HG02763 (cell line): ENCODE measurements at regions not wholly inside any gene's neighbourhood (a gene's known extent, or its start where the extent isn't known, plus 50 kb on each side); places are given as distances from the start of the nearest gene placed in this dataset.
"Not testable (repeated sequence)": the region's sequence is repeated elsewhere in the genome, so short reads cannot be mapped to it uniquely, and the experiment has no call there.

ENCODE experiments used
- ATAC-seq: cut with Tn5 transposase; IDR thresholded peaks from one replicate; pipeline ENCODE4 v1.9.1; 2021; ENCODE audit warnings: mild to moderate bottlenecking, moderate library complexity; ENCODE audit not compliant: unreplicated experiment

GRCh38 chr4:130859991-130860390 lies 1764.0 kb downstream of the C4orf33 start:
- ATAC-seq, result no peak

DNA sequence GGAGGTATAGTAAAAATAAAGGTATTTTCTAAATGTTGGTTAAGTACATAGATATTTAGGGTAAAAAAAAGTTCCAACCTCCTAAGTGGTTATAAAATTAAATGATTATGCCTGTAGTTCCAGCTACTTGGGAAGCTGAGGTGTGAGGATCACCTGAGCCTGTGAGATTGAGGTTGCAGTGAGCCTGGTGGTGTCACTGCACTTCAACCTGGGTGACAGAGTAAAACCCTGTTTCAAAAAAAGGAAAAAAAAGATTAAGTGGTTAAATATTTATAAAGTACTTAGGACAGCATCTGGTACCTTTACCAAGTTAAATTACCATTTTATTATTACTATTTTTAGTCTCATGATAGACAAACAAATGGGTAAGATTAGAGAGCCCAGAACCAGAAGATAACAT lies 1801.0 kb downstream of the C4orf33 start:
- ATAC-seq, result no peak

DNA sequence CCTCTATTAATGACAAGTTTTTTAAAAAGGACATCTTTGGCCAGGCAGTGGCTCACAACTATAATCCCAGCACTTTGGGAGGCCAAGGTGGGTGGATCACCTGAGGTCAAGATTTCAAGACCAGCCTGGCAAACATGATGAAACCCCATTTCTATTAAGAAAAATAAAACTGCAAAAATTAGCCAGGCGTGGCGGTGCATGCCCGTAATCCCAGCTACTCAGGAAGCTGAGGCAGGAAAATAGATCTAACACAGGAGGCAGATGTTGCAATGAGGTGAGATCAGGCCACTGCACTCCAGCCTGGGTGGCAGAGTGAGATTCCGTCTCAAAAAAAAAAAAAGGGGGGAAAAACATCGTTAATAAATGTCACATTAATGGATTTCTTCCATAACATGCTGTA lies 1805.4 kb downstream of the C4orf33 start:
- ATAC-seq, result no peak

DNA sequence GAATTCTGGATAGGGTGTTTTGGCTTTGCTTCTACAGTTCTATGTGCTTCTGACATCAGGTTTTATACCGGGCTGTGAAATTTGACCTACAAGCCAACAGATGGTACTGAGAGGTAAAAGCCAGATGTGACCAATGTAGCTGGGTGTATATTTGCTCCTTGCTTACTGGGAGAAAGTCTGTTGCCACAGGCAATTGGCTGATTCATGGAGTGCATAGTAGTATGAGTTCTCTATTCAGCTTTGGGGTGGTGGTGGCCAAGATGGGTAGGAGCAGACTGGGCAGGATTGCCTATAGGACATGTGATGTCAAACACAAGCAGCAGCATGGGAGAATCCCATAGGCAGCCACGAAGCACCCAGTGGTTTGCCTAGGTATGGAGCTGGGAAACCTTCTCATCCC lies 1827.0 kb downstream of the C4orf33 start:
- no peak for ATAC-seq

DNA sequence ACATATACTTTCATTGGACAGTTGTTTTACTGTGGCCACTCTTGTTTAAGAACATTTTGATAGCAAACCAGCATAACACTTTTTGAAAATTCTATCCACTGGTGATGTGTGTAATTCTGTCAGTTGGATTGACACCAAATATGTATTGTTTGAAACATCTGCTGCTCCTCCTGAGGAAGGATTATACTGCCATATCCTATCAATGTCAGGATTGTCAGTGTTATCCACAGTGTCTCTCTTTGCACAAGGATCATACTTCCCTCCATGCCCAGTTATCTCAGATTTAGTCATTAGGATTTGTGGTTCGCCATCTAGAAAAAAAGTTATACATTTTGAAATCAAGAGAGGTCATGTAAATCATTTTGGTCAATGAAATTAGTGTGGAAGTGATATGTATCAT lies 1859.6 kb downstream of the C4orf33 start:
- ATAC-seq, result no peak

DNA sequence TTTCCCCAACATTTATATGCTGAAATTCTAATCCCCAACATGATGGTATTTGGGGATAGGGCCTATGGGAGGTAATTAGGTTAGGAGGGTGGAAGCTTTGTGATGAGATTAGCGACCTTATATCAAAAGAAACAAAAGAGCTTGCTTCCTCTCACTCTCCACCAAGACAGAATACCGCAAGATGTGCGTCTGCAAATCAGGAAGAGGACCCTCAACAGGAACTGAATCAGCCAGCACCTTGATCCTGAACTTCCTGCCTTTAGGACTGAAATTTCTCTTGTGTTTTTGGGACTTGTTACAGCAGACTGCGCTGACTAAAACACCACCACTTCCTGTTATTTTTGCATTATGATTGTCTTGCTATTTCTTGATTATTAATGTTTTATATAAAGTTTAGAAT lies 1889.4 kb downstream of the C4orf33 start:
- no peak for ATAC-seq

- ATAC-seq, result no peak
Measured at GRCh38 chr4:130995988-130996387, 1900.0 kb downstream of the C4orf33 start.

GRCh38 chr4:131001371-131001770 lies 1905.4 kb downstream of the C4orf33 start:
- ATAC-seq, result no peak

DNA sequence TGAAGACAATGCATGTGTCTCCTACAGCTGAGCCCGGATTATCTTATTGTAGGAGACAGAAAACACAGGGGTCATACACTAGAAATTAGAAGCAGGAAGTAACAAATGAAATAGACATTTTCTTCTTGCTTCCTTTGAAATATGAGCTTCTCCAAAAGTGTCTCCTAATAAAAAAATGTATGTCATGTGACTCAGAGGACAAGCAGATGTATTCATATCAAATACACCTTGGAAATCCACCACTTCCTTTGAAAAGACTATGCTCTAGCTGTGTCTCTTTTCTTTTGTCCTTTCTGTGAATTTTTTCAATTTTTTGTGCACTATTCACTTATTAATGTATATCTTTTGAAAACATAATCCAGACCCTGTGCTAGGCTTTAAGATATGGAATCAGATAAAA lies 1906.2 kb downstream of the C4orf33 start:
- no peak for ATAC-seq

DNA sequence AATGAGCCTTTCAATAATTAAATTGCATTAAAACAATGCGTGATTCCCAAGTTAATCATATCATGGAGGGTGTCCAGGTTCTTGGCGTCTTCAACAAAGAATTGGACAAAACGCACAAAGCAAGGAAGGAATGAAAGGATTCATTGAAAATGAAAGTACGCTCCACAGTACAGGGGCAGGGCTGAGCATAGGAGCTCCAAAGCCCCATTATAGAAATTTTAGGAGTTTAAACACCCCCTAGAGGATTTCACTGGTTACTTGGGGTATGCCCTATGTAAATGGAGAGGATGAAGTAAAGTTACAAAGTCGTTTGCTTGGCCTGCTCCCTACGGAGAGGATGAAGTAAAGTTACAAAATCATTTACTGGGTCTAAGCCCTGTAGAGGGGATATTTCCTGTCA lies 1910.4 kb downstream of the C4orf33 start:
- no peak for ATAC-seq

- ATAC-seq, result not testable (repeated sequence)
Measured at GRCh38 chr4:131011961-131012360, 1916.0 kb downstream of the C4orf33 start.

DNA sequence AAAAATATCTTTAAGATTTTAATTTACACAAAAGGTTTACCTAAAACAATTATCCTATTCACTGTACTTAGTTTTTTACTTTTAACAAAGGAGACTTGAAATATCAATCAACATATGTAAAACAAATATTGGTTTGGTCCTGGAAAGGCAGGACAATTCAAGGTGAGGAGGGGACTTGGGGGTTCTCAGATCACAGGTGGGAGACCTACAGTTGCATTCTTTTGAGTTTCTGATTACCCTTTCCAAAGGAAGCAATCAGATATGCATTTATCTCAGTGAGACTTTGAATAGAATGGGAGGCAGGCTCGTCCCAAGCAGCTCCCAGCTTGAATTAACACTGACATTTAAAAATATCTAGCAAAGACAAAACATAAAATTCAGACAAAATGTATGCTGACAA lies 1917.3 kb downstream of the C4orf33 start:
- no peak for ATAC-seq

DNA sequence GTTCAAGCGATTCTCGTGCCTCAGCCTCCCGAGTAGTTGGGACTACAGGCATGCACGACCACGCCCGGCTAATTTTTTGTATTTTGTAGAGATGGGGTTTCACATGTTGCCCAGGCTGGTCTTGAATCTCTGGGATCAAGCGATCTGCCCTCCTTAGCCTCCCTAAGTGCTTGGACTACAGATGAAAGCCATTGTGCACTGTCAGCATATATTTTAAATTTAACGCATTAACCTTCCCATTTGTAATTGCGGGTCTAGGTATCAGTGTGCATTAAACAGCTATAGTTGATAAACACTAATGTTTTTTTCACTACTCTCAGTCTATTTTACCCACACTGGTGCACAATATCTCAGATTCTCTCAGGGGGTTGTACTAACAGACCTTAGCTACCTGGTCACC lies 1930.8 kb downstream of the C4orf33 start:
- ATAC-seq, result no peak

DNA sequence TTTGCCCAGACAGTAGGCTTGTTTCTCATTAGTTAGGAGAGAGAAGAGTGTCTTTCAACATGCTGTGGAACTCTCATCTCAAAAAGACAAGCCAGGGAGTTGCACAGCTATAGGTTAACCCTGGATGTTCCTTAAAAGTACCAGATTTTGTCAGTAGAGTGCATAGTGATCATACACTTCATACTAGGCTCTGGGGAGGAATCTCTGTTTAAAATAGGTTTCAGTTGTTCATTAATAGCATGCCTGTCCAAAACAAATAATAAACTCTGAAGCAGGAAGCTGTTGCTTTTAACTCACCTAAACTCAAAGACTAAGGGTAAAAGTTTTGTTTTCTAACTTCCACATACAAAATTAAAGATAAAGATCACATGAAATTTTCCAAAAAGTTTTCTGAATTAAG lies 1948.4 kb downstream of the C4orf33 start:
- ATAC-seq, result no peak

DNA sequence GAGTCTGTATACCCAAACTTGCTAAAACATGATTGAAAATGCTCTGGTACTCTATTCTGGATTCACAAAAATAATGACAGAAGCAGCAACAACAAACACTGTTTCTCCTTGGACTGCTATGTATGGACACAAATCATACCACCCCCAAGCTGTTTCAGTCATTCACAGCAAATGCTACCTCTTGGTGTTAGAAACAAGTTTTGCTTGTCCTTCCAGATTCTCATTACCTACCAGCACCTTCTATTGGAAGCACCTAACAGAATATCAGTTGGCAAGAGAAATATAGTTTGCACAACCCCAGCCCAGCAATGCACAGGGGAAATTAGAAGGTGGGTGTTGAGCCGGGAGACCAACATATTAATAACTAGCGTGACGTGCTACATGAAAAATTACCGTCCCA lies 1950.9 kb downstream of the C4orf33 start:
- no peak for ATAC-seq

DNA sequence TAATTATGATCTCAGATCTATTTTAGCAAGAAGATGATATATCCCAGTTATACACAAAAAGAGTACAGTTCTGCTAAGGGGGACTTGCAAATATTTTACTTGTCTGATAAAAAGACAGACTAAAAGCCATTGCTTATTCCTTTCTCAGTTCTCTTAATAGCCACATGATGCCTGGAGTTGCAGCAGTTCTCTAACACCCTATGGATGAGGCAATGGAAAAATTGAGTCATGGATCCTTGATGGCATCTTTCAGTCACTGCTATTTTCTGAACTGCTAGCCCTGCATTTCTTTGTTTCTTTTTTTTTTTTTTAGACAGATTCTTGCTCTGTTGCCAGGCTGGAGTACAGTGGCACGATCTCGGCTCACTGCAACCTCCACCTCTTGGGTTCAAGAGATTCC lies 1956.7 kb downstream of the C4orf33 start:
- ATAC-seq, result no peak

GRCh38 chr4:131054489-131055019 lies 1958.6 kb downstream of the C4orf33 start:
- no peak for ATAC-seq

DNA sequence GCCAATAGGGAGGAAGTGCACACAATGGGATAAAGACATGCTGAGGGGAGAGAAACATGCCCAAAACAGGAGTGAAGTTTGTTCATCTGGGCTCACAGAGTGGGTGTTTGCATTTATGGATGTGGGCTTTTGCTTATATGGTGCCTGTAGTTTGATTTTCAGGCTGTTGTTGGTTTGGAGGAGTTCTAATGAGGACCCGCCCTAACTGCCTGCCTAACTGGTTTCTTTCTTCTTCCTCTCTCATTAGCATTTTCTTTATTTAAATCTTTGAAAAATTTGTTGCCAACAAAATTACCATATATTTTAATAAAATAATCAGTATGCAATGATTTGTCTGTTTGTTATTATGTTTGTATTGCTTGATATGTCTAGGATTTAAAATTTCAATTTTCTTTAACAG lies 1965.8 kb downstream of the C4orf33 start:
- no peak for ATAC-seq

GRCh38 chr4:131063878-131064277 lies 1967.9 kb downstream of the C4orf33 start:
- no peak for ATAC-seq

GRCh38 chr4:131081069-131081468 lies 1985.1 kb downstream of the C4orf33 start:
- ATAC-seq, result no peak

DNA sequence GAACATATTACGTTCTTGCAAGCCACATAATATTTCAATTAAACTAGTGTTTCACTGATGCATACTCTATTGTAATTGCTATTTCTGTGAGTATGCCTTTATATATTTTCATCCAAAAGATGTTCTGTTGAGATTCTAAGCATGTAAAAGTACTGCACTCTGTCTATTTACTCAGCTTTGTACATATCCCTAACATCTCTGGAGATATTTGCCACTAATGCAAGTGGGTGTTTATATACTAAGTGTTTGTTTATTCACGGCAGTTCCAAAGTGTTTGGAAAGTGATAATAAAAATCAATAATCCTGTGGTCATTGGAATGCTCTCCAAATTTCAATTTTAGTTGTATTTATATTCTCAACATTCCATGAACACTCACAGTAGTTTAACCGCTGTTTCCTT lies 1989.0 kb downstream of the C4orf33 start:
- no peak for ATAC-seq

GRCh38 chr4:131091896-131092295 lies 1995.9 kb downstream of the C4orf33 start:
- ATAC-seq, result no peak

GRCh38 chr4:131093303-131093702 lies 1997.4 kb downstream of the C4orf33 start:
- no peak for ATAC-seq

- no peak for ATAC-seq
Measured at GRCh38 chr4:131098976-131099375, 2003.0 kb downstream of the C4orf33 start.
